K562 (cell line): ENCODE measurements at regions not wholly inside any gene's neighbourhood (a gene's known extent, or its start where the extent isn't known, plus 50 kb on each side); places are given as distances from the start of the nearest gene placed in this dataset.
A peak's percentile ranks its signal among the peaks of the same experiment; 100 is the strongest.

Experiments
- ATAC-seq: fragments of 200-7000 bp; cut with Tn5 transposase; 3 replicates; pipeline ENCODE4 v1.9.1; 2020; ENCODE audit warnings: moderate library complexity
- BruUV-seq: library from RNA; stranded (reverse); fragments of 400-500 nt; replicated peaks from 2 replicates; lab custom pipeline; 2021; lab: Mats Ljungman, UMichigan
- CTCF ChIA-PET: fragments of 300-600 bp; formaldehyde crosslinking; extraction: SDS; loops from one replicate; lab custom pipeline; 2021; ENCODE audit warnings: low intra/inter-chr PET ratio; lab: Yijun Ruan, JAX
- POLR2A ChIA-PET: fragments of 300-600, 350-650 bp; sonication (Branson Sonifier 250); formaldehyde crosslinking; extraction: SDS; loops from one replicate; lab custom pipeline; 2021; ENCODE audit warnings: antibody characterized with exemption, inconsistent platforms; lab: Yijun Ruan, JAX
- DNase-seq, 4 experiments: peaks; one replicate each; pipeline versions ENCODE4 v3.0.0 to v3.0.0-alpha.2; 2011 to 2018; ENCODE audit warnings: low spot score in 3 of 4, mixed read lengths in 3 of 4; ENCODE audit errors: extremely low read depth in 1 of 4
- FAIRE-seq: peaks from 2 replicates; lab custom pipeline; 2011; peaks lifted over from hg19 to GRCh38; lab: Jason Lieb, UNC
- H2AFZ ChIP-seq: 2 replicates; pipeline ENCODE4 v1.6.0; 2011; ENCODE audit warnings: low read depth, low read length, control low read depth, inconsistent platforms
- H3K27ac ChIP-seq: fragments of 200-600 bp; 3 replicates; pipeline ENCODE4 v1.8.0; 2011; ENCODE audit warnings: low read depth, mild to moderate bottlenecking, control low read depth, inconsistent platforms, low read length, moderate library complexity, mixed read lengths; ENCODE audit errors: extremely low read depth
- H3K27me3 ChIP-seq, 2 experiments: fragments of 300-600 bp in 1 of 2; 2 replicates in 1 of 2; 3 replicates in 1 of 2; pipeline versions ENCODE4 v1.6.0 to v1.8.0; 2011; ENCODE audit warnings: inconsistent platforms in 2 of 2, low read length in 2 of 2, mild to moderate bottlenecking in 1 of 2, mixed read lengths in 1 of 2, moderate library complexity in 1 of 2; ENCODE audit not compliant: control insufficient read depth in 2 of 2, insufficient read depth in 2 of 2
- H3K36me3 ChIP-seq: fragments of 300-600 bp; 3 replicates; pipeline ENCODE4 v1.8.0; 2011; ENCODE audit warnings: mild to moderate bottlenecking, low read length, inconsistent platforms; ENCODE audit not compliant: control insufficient read depth, insufficient read depth
- H3K4me1 ChIP-seq, 2 experiments: fragments of 200-600 bp in 1 of 2; replicated peaks in 1 of 2; 2 replicates in 1 of 2; 3 replicates in 1 of 2; pipeline versions ENCODE4 v1.5.1 to v1.8.0; 2011; ENCODE audit warnings: inconsistent platforms in 2 of 2, low read length in 2 of 2, mild to moderate bottlenecking in 1 of 2, mixed read lengths in 1 of 2, moderate library complexity in 1 of 2; ENCODE audit not compliant: control insufficient read depth in 2 of 2, insufficient read depth in 2 of 2
- H3K4me2 ChIP-seq: 2 replicates; pipeline ENCODE4 v1.6.1; 2011; ENCODE audit warnings: low read length, control low read depth, inconsistent platforms, mixed read lengths; ENCODE audit not compliant: insufficient read depth
- H3K4me3 ChIP-seq: fragments of 200-600 bp; sonication (generic), shearing (Covaris generic); 2 replicates; pipeline ENCODE4 v1.5.1; 2016; ENCODE audit warnings: control low read depth, inconsistent platforms
- H3K79me2 ChIP-seq: fragments of 200-600 bp; 3 replicates; pipeline ENCODE4 v1.8.0; 2011; ENCODE audit warnings: low read length, inconsistent platforms; ENCODE audit not compliant: control insufficient read depth, insufficient read depth
- H3K9ac ChIP-seq, 2 experiments: 2 replicates each; pipeline versions ENCODE4 v1.6.0 to v1.6.1; 2011; ENCODE audit warnings: low read depth in 2 of 2, low read length in 2 of 2, control low read depth in 1 of 2, inconsistent platforms in 1 of 2, mild to moderate bottlenecking in 1 of 2, mixed read lengths in 1 of 2; ENCODE audit not compliant: insufficient read depth in 1 of 2
- H3K9me1 ChIP-seq: one replicate; pipeline ENCODE4 v1.6.0; 2011; ENCODE audit warnings: inconsistent platforms, mild to moderate bottlenecking, low read length, moderate library complexity; ENCODE audit not compliant: control insufficient read depth, insufficient read depth
- H3K9me3 ChIP-seq: replicated peaks from 2 replicates; pipeline ENCODE4 v1.5.1; 2011; ENCODE audit warnings: low read depth, low read length, inconsistent platforms; ENCODE audit not compliant: control insufficient read depth, insufficient read depth
- H4K20me1 ChIP-seq: replicated peaks from 2 replicates; pipeline ENCODE4 v1.6.1; 2011; ENCODE audit warnings: low read length, inconsistent platforms, mixed read lengths; ENCODE audit not compliant: control insufficient read depth, insufficient read depth
- ERF ChIP-seq: fragments of 450-650 bp; formaldehyde crosslinking; IDR thresholded peaks from 2 replicates; pipeline ENCODE4 v1.4.0; 2020; ENCODE audit warnings: mild to moderate bottlenecking, mixed read lengths
- NFE2 ChIP-seq: IDR thresholded peaks from 2 replicates; pipeline ENCODE4 v1.6.1; 2014; ENCODE audit warnings: antibody characterized with exemption, low read depth
- ZNF165 ChIP-seq: fragments of 250-450 bp; sonication (Bioruptor Pico); IDR thresholded peaks from 2 replicates; pipeline ENCODE4 v1.4.0; 2020; ENCODE audit warnings: borderline replicate concordance
- ZNF253 ChIP-seq: fragments of 250-450 bp; sonication (Bioruptor Pico); conservative IDR thresholded peaks from 2 replicates; pipeline ENCODE4 v1.6.1; 2021; ENCODE audit warnings: mild to moderate bottlenecking
- WGBS: fragments of 100-300 bp; shearing (Covaris generic); methylation state at CpG from one replicate; pipeline ENCODE4 v1.1.6; 2016; ENCODE audit warnings: low coverage, mixed read lengths; ENCODE audit not compliant: insufficient coverage; ENCODE audit errors: missing lambda C conversion rate; 5-methylcytosine and 5-hydroxymethylcytosine counted together
- in situ Hi-C: fragments of 300-500 bp; cut with MboI; formaldehyde crosslinking; loops from 4 replicates; pipeline ENCODE4 v1.15.0; 2018; ENCODE audit warnings: inconsistent platforms, mixed read lengths
- intact Hi-C: fragments of 100-400 bp; cut with micrococcal nuclease; formaldehyde crosslinking; loops from 2 replicates; pipeline ENCODE4 v1.14.2; 2022

DNA sequence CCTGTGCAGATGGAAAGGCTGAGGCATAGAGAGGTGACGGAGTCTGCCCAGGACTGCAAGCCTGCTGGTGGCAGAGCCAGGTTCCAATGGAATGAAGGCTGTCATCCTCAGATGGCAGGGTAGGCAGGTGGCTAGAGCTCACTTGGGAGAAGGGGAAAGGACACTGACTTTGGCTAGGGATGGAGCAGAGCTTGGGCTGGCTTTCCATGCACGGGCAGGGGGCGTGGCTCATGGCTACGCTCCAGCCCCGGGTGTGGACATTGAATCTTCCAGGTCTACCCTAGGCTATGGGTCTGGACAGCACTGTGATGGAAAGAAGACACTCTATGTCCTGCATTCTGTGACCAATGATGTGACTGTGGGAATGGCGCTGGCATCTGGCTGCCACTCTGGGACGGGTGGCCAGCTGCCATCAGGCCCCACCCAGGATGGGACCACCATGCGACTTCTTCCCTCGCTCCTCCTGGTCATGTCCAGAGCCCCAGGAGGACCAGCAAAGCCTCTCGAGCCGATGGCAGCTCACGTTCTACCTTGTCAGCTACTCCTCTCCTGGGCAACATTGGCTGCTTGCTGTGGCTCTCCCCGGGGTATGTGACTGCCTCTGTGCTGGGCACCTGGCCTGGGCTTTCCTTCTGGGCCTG lies 398.7 kb downstream of the TMEM121 start (continued):
- no peak for TF ChIP-seq ZNF165 (CRISPR knock-in tag)
- no peak for TF ChIP-seq ERF (CRISPR knock-in tag)
- no peak for TF ChIP-seq NFE2

DNA sequence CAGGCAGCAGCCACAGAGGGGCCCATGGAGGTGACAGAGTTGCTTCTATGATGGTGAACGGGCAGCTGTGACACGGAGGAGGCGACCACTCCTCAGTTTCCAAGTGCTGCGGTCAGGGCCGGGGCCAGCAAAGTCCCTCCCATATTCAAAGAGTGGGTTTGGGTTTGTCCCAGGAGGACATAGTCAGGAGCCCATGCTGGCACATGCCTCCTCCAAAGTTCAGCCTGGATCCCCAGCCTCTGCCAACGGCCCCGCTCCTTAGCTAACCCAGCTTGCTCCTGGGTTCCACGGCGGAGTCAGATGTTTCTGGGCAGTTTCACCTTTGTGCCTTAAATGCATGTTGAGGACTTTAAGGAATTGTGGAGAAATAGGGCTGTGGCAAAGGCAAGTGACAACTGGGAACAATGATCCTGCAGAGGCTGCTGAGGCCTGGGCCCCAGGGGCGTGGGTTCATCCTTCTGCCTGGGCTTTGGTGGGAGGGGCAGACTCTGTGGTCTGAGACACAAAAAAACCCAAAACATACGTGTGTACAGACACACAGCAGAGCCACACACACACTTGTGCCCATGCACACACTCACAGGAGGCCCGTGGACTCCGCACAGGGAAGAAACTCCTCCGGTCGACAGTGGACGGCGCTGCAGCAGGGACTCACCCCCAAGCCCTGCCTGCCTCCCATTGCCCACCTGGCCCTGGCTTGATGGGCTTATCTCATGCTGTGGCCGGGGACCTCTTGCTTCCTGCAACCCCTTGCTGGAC lies 399.4 kb downstream of the TMEM121 start:
- CTCF ChIA-PET, result no interaction called here

More for the DNA sequence above, 399.4 kb downstream of the TMEM121 start:
- peak in 3 of 4 experiments; percentile 0 for DNase-seq
- no peak for TF ChIP-seq ZNF253 (CRISPR knock-in tag)
- no peak for FAIRE-seq
- Histone ChIP-seq H3K4me1 (no peaks in the 10 kb centered on the region), H2AFZ (no peak overlapping the region), H3K9me1 (no peaks in the 10 kb centered on the region), H4K20me1 (no peaks in the 10 kb centered on the region), H3K79me2 (no peaks in the 10 kb centered on the region), H3K4me3 (no peak overlapping the region), H3K27me3 (no peaks in the 10 kb centered on the region), H3K9me3 (no peaks in the 10 kb centered on the region), H3K9ac (no peak overlapping the region), H3K27ac (no peak overlapping the region), H3K36me3 (no peaks in the 10 kb centered on the region), H3K4me2 (no peak overlapping the region)
- in situ Hi-C loops (no loop called here), intact Hi-C loops (no loop called here)
- no TSS peak for BruUV-seq
- POLR2A ChIA-PET, result no interaction called here
- WGBS, result 3% methylated on average over 14 of the region's 18 CpGs
- no peak for ATAC-seq
